ENCODE measurements at regions not wholly inside any gene's neighbourhood (a gene's known extent, or its start where the extent isn't known, plus 50 kb on each side); places are given as distances from the start of the nearest gene placed in this dataset.
"Not testable (repeated sequence)": the region's sequence is repeated elsewhere in the genome, so short reads cannot be mapped to it uniquely, and the experiment has no call there.

- no peak for DNase-seq (ENCODE audit: low read depth)
Observed at GRCh38 chr3:153551536-153552285, 389.7 kb downstream of the RAP2B start.

- DNase-seq (ENCODE audit: low read depth), result no peak
Observed at GRCh38 chr3:153552887-153553604, 391.0 kb downstream of the RAP2B start.

- no peak for DNase-seq (ENCODE audit: low read depth)
Observed at GRCh38 chr3:153553605-153553945, 391.5 kb downstream of the RAP2B start.

- no peak for DNase-seq (ENCODE audit: low read depth)
Observed at GRCh38 chr3:153555919-153556318, 393.9 kb downstream of the RAP2B start.

GRCh38 chr3:153559366-153559765 is 397.3 kb downstream of the RAP2B start:
- DNase-seq (ENCODE audit: low read depth), result not testable (repeated sequence)

- DNase-seq (ENCODE audit: low read depth), result no peak
Observed at GRCh38 chr3:153567011-153567410, 405.0 kb downstream of the RAP2B start.

- DNase-seq (ENCODE audit: low read depth), result no peak
Observed at GRCh38 chr3:153567556-153567955, 405.5 kb downstream of the RAP2B start.

GRCh38 chr3:153570481-153570880 is 408.5 kb downstream of the RAP2B start:
- not testable (repeated sequence) for DNase-seq (ENCODE audit: low read depth)

GRCh38 chr3:153572165-153572564 is 410.1 kb downstream of the RAP2B start:
- DNase-seq (ENCODE audit: low read depth), result no peak

GRCh38 chr3:153572654-153573053 is 410.6 kb downstream of the RAP2B start:
- no peak for DNase-seq (ENCODE audit: low read depth)

GRCh38 chr3:153573481-153573880 is 411.5 kb downstream of the RAP2B start:
- no peak for DNase-seq (ENCODE audit: low read depth)

- no peak for DNase-seq (ENCODE audit: low read depth)
Observed at GRCh38 chr3:153574445-153574844, 412.4 kb downstream of the RAP2B start.

- DNase-seq (ENCODE audit: low read depth), result no peak
Observed at GRCh38 chr3:153577059-153577736, 415.2 kb downstream of the RAP2B start.

GRCh38 chr3:153578046-153578445 is 416.0 kb downstream of the RAP2B start:
- DNase-seq (ENCODE audit: low read depth), result no peak

- DNase-seq (ENCODE audit: low read depth), result no peak
Observed at GRCh38 chr3:153590051-153590450, 428.0 kb downstream of the RAP2B start.

- DNase-seq (ENCODE audit: low read depth), result no peak
Observed at GRCh38 chr3:153591561-153592245, 429.7 kb downstream of the RAP2B start.

GRCh38 chr3:153595186-153595815 is 433.3 kb downstream of the RAP2B start:
- no peak for DNase-seq (ENCODE audit: low read depth)

- no peak for DNase-seq (ENCODE audit: low read depth)
Observed at GRCh38 chr3:153596401-153596800, 434.4 kb downstream of the RAP2B start.

GRCh38 chr3:153599685-153600084 is 437.7 kb downstream of the RAP2B start:
- no peak for DNase-seq (ENCODE audit: low read depth)

GRCh38 chr3:153600896-153601295 is 438.9 kb downstream of the RAP2B start:
- DNase-seq (ENCODE audit: low read depth), result no peak

GRCh38 chr3:153601374-153601853 is 439.4 kb downstream of the RAP2B start:
- DNase-seq (ENCODE audit: low read depth), result no peak

- DNase-seq (ENCODE audit: low read depth), result no peak
Observed at GRCh38 chr3:153602801-153603200, 440.8 kb downstream of the RAP2B start.

Data from stimulated activated CD8-positive, alpha-beta memory T cell treated with anti-CD3 and anti-CD28 coated beads, Interleukin-15, amount 100 ng/mL, for 24 hours (primary cell).